ENCODE measurements at regions not wholly inside any gene's neighbourhood (a gene's known extent, or its start where the extent isn't known, plus 50 kb on each side); places are given as distances from the start of the nearest gene placed in this dataset.
"Not testable (repeated sequence)": the region's sequence is repeated elsewhere in the genome, so short reads cannot be mapped to it uniquely, and the experiment has no call there.

GRCh38 chr6:14389776-14390175 lies 272.2 kb downstream of the CD83 start:
- not testable (repeated sequence) for H3K9me3 ChIP-seq (ENCODE audit: control insufficient read depth, insufficient read depth, low read length); H3K4me3 ChIP-seq (ENCODE audit: low read length); H3K27me3 ChIP-seq (ENCODE audit: control insufficient read depth, insufficient read depth, low read length); DNase-seq (ENCODE audit: low read depth, low spot score); H3K4me1 ChIP-seq (ENCODE audit: control insufficient read depth, insufficient read depth, low read length); H3K27ac ChIP-seq (ENCODE audit: low read length); H3K36me3 ChIP-seq (ENCODE audit: control insufficient read depth, insufficient read depth, low read length)
- WGBS (ENCODE audit: insufficient coverage, insufficient read length) = no CpG with 5 or more reads among the region's 2 CpGs

- no peak overlapping the region for H3K27ac ChIP-seq (ENCODE audit: low read length)
- no peaks in the 10 kb centered on the region for H3K4me1 ChIP-seq (ENCODE audit: control insufficient read depth, insufficient read depth, low read length)
- no peaks in the 10 kb centered on the region for H3K9me3 ChIP-seq (ENCODE audit: control insufficient read depth, insufficient read depth, low read length)
- H3K4me3 ChIP-seq (ENCODE audit: low read length) = no peak overlapping the region
- H3K27me3 ChIP-seq (ENCODE audit: control insufficient read depth, insufficient read depth, low read length) = no peaks in the 10 kb centered on the region
- DNase-seq (ENCODE audit: low read depth, low spot score) = no peak
- no CpG with 5 or more reads among the region's 2 CpGs for WGBS (ENCODE audit: insufficient coverage, insufficient read length)
- H3K36me3 ChIP-seq (ENCODE audit: control insufficient read depth, insufficient read depth, low read length) = no peaks in the 10 kb centered on the region
These were observed 273.2 kb downstream of the CD83 start for GRCh38 chr6:14390805-14391204.

GRCh38 chr6:14393910-14394309 lies 276.3 kb downstream of the CD83 start:
- WGBS (ENCODE audit: insufficient coverage, insufficient read length) = no CpG with 5 or more reads among the region's 4 CpGs
- DNase-seq (ENCODE audit: low read depth, low spot score) = no peak
- H3K27me3 ChIP-seq (ENCODE audit: control insufficient read depth, insufficient read depth, low read length) = no peaks in the 10 kb centered on the region
- H3K4me1 ChIP-seq (ENCODE audit: control insufficient read depth, insufficient read depth, low read length) = no peaks in the 10 kb centered on the region
- no peaks in the 10 kb centered on the region for H3K36me3 ChIP-seq (ENCODE audit: control insufficient read depth, insufficient read depth, low read length)
- no peaks in the 10 kb centered on the region for H3K9me3 ChIP-seq (ENCODE audit: control insufficient read depth, insufficient read depth, low read length)
- no peak overlapping the region for H3K4me3 ChIP-seq (ENCODE audit: low read length)
- H3K27ac ChIP-seq (ENCODE audit: low read length) = no peak overlapping the region

- Histone ChIP-seq H3K4me1 (ENCODE audit: control insufficient read depth, insufficient read depth, low read length) (no peaks in the 10 kb centered on the region), H3K27me3 (ENCODE audit: control insufficient read depth, insufficient read depth, low read length) (no peaks in the 10 kb centered on the region), H3K36me3 (ENCODE audit: control insufficient read depth, insufficient read depth, low read length) (no peaks in the 10 kb centered on the region), H3K4me3 (ENCODE audit: low read length) (no peak overlapping the region), H3K27ac (ENCODE audit: low read length) (no peak overlapping the region), H3K9me3 (ENCODE audit: control insufficient read depth, insufficient read depth, low read length) (no peaks in the 10 kb centered on the region; the same call in 1 of the 2 replicates)
- no peak for DNase-seq (ENCODE audit: low read depth, low spot score)
- WGBS (ENCODE audit: insufficient coverage, insufficient read length) = no CpG with 5 or more reads among the region's 4 CpGs
These were observed 278.8 kb downstream of the CD83 start for GRCh38 chr6:14396392-14396791.

- H3K27ac ChIP-seq (ENCODE audit: low read length) = no peak overlapping the region
- no peaks in the 10 kb centered on the region for H3K36me3 ChIP-seq (ENCODE audit: control insufficient read depth, insufficient read depth, low read length)
- H3K27me3 ChIP-seq (ENCODE audit: control insufficient read depth, insufficient read depth, low read length) = no peaks in the 10 kb centered on the region
- no peaks in the 10 kb centered on the region for H3K4me1 ChIP-seq (ENCODE audit: control insufficient read depth, insufficient read depth, low read length)
- WGBS (ENCODE audit: insufficient coverage, insufficient read length) = no CpG with 5 or more reads among the region's 12 CpGs
- no peak overlapping the region for H3K4me3 ChIP-seq (ENCODE audit: low read length)
- no peaks in the 10 kb centered on the region; the same call in 1 of the 2 replicates for H3K9me3 ChIP-seq (ENCODE audit: control insufficient read depth, insufficient read depth, low read length)
- no peak for DNase-seq (ENCODE audit: low read depth, low spot score)
These were observed 279.4 kb downstream of the CD83 start for GRCh38 chr6:14396826-14397517.

- H3K36me3 ChIP-seq (ENCODE audit: control insufficient read depth, insufficient read depth, low read length) = no peaks in the 10 kb centered on the region
- DNase-seq (ENCODE audit: low read depth, low spot score) = no peak
- H3K9me3 ChIP-seq (ENCODE audit: control insufficient read depth, insufficient read depth, low read length) = no peaks in the 10 kb centered on the region; the same call in 1 of the 2 replicates
- H3K4me3 ChIP-seq (ENCODE audit: low read length) = no peak overlapping the region
- H3K4me1 ChIP-seq (ENCODE audit: control insufficient read depth, insufficient read depth, low read length) = no peaks in the 10 kb centered on the region
- no peaks in the 10 kb centered on the region for H3K27me3 ChIP-seq (ENCODE audit: control insufficient read depth, insufficient read depth, low read length)
- no CpG with 5 or more reads among the region's 6 CpGs for WGBS (ENCODE audit: insufficient coverage, insufficient read length)
- H3K27ac ChIP-seq (ENCODE audit: low read length) = no peak overlapping the region
These were observed 279.9 kb downstream of the CD83 start for GRCh38 chr6:14397518-14397901.

GRCh38 chr6:14398953-14399352 lies 281.4 kb downstream of the CD83 start:
- Histone ChIP-seq H3K27ac (ENCODE audit: low read length) (no peak overlapping the region), H3K4me1 (ENCODE audit: control insufficient read depth, insufficient read depth, low read length) (no peaks in the 10 kb centered on the region), H3K4me3 (ENCODE audit: low read length) (no peak overlapping the region), H3K9me3 (ENCODE audit: control insufficient read depth, insufficient read depth, low read length) (no peaks in the 10 kb centered on the region; the same call in 1 of the 2 replicates), H3K36me3 (ENCODE audit: control insufficient read depth, insufficient read depth, low read length) (no peaks in the 10 kb centered on the region), H3K27me3 (ENCODE audit: control insufficient read depth, insufficient read depth, low read length) (no peaks in the 10 kb centered on the region)
- no CpG with 5 or more reads among the region's 2 CpGs for WGBS (ENCODE audit: insufficient coverage, insufficient read length)
- DNase-seq (ENCODE audit: low read depth, low spot score) = no peak

GRCh38 chr6:14399635-14400034 lies 282.1 kb downstream of the CD83 start:
- H3K4me1 ChIP-seq (ENCODE audit: control insufficient read depth, insufficient read depth, low read length) = no peaks in the 10 kb centered on the region
- no peaks in the 10 kb centered on the region; the same call in 1 of the 2 replicates for H3K9me3 ChIP-seq (ENCODE audit: control insufficient read depth, insufficient read depth, low read length)
- H3K27ac ChIP-seq (ENCODE audit: low read length) = no peak overlapping the region
- WGBS (ENCODE audit: insufficient coverage, insufficient read length) = no CpG with 5 or more reads among the region's 5 CpGs
- no peak overlapping the region for H3K4me3 ChIP-seq (ENCODE audit: low read length)
- no peaks in the 10 kb centered on the region for H3K27me3 ChIP-seq (ENCODE audit: control insufficient read depth, insufficient read depth, low read length)
- DNase-seq (ENCODE audit: low read depth, low spot score) = no peak
- H3K36me3 ChIP-seq (ENCODE audit: control insufficient read depth, insufficient read depth, low read length) = no peaks in the 10 kb centered on the region

- Histone ChIP-seq H3K9me3 (ENCODE audit: control insufficient read depth, insufficient read depth, low read length) (no peaks in the 10 kb centered on the region; the same call in 1 of the 2 replicates), H3K4me1 (ENCODE audit: control insufficient read depth, insufficient read depth, low read length) (no peaks in the 10 kb centered on the region), H3K36me3 (ENCODE audit: control insufficient read depth, insufficient read depth, low read length) (no peaks in the 10 kb centered on the region), H3K4me3 (ENCODE audit: low read length) (no peak overlapping the region), H3K27ac (ENCODE audit: low read length) (no peak overlapping the region), H3K27me3 (ENCODE audit: control insufficient read depth, insufficient read depth, low read length) (no peaks in the 10 kb centered on the region)
- DNase-seq (ENCODE audit: low read depth, low spot score) = no peak
- WGBS (ENCODE audit: insufficient coverage, insufficient read length) = no CpG with 5 or more reads among the region's 5 CpGs
These were observed 283.7 kb downstream of the CD83 start for GRCh38 chr6:14401246-14401645.

GRCh38 chr6:14406614-14407331 lies 289.2 kb downstream of the CD83 start:
- no peak overlapping the region for H3K27ac ChIP-seq (ENCODE audit: low read length)
- H3K27me3 ChIP-seq (ENCODE audit: control insufficient read depth, insufficient read depth, low read length) = no peaks in the 10 kb centered on the region
- peaks cover 3% of the 10 kb centered on the region; the same call in 1 of the 2 replicates for H3K4me1 ChIP-seq (ENCODE audit: control insufficient read depth, insufficient read depth, low read length)
- H3K4me3 ChIP-seq (ENCODE audit: low read length) = no peak overlapping the region
- no CpG with 5 or more reads among the region's 9 CpGs for WGBS (ENCODE audit: insufficient coverage, insufficient read length)
- H3K9me3 ChIP-seq (ENCODE audit: control insufficient read depth, insufficient read depth, low read length) = no peaks in the 10 kb centered on the region
- DNase-seq (ENCODE audit: low read depth, low spot score) = no peak
- H3K36me3 ChIP-seq (ENCODE audit: control insufficient read depth, insufficient read depth, low read length) = no peaks in the 10 kb centered on the region
